ENCODE measurements at regions not wholly inside any gene's neighbourhood (a gene's known extent, or its start where the extent isn't known, plus 50 kb on each side); places are given as distances from the start of the nearest gene placed in this dataset.

GRCh38 chr18:37666991-37667390, 101.4 kb upstream of the CELF4 start:
- no peak overlapping the region for H2AFZ ChIP-seq (ENCODE audit: low read length)
- H3K9me3 ChIP-seq (ENCODE audit: low read length): no peaks in the 10 kb centered on the region; the same call in 1 of the 2 replicates
- H3K79me2 ChIP-seq (ENCODE audit: low read length): no peaks in the 10 kb centered on the region
- H3K4me1 ChIP-seq (ENCODE audit: low read length): no peaks in the 10 kb centered on the region
- no peak overlapping the region for H3K9ac ChIP-seq (ENCODE audit: low read length)
- no peak overlapping the region for H3K4me2 ChIP-seq (ENCODE audit: low read depth, low read length, poor library complexity, severe bottlenecking)
- no peaks in the 10 kb centered on the region for H3K9me2 ChIP-seq (replicated peaks; ENCODE audit: insufficient read depth, low read length)
- H3K27me3 ChIP-seq (ENCODE audit: low read length): no peaks in the 10 kb centered on the region
- no peak overlapping the region for H3K27ac ChIP-seq (ENCODE audit: low read length)
- H3K36me3 ChIP-seq (ENCODE audit: insufficient read depth, low read length): no peaks in the 10 kb centered on the region
- H4K20me1 ChIP-seq (ENCODE audit: insufficient read depth, low read depth, low read length): no peaks in the 10 kb centered on the region
- no peak overlapping the region for H3K4me3 ChIP-seq (ENCODE audit: low read length)
- DNase-seq: no peak

- Histone ChIP-seq H3K4me2 (ENCODE audit: low read depth, low read length, poor library complexity, severe bottlenecking) (no peak overlapping the region), H4K20me1 (ENCODE audit: insufficient read depth, low read depth, low read length) (no peaks in the 10 kb centered on the region), H3K4me1 (ENCODE audit: low read length) (no peaks in the 10 kb centered on the region), H3K4me3 (ENCODE audit: low read length) (no peak overlapping the region), H3K79me2 (ENCODE audit: low read length) (no peaks in the 10 kb centered on the region), H3K9ac (ENCODE audit: low read length) (no peak overlapping the region), H3K36me3 (ENCODE audit: insufficient read depth, low read length) (no peaks in the 10 kb centered on the region), H3K27me3 (ENCODE audit: low read length) (no peaks in the 10 kb centered on the region), H3K27ac (ENCODE audit: low read length) (no peak overlapping the region), H2AFZ (ENCODE audit: low read length) (no peak overlapping the region), H3K9me2 (replicated peaks; ENCODE audit: insufficient read depth, low read length) (no peaks in the 10 kb centered on the region), H3K9me3 (ENCODE audit: low read length) (no peaks in the 10 kb centered on the region; the same call in 1 of the 2 replicates)
- DNase-seq: no peak
Observed at GRCh38 chr18:37666451-37666850, 100.9 kb upstream of the CELF4 start.

GRCh38 chr18:37665346-37665745, 99.7 kb upstream of the CELF4 start:
- Histone ChIP-seq H3K9me3 (ENCODE audit: low read length) (no peaks in the 10 kb centered on the region; the same call in 1 of the 2 replicates), H3K9ac (ENCODE audit: low read length) (no peak overlapping the region), H3K79me2 (ENCODE audit: low read length) (no peaks in the 10 kb centered on the region), H3K4me1 (ENCODE audit: low read length) (no peaks in the 10 kb centered on the region), H3K36me3 (ENCODE audit: insufficient read depth, low read length) (no peaks in the 10 kb centered on the region), H3K4me3 (ENCODE audit: low read length) (no peak overlapping the region), H3K27me3 (ENCODE audit: low read length) (no peaks in the 10 kb centered on the region), H3K27ac (ENCODE audit: low read length) (no peak overlapping the region), H3K4me2 (ENCODE audit: low read depth, low read length, poor library complexity, severe bottlenecking) (no peak overlapping the region), H2AFZ (ENCODE audit: low read length) (no peak overlapping the region), H3K9me2 (replicated peaks; ENCODE audit: insufficient read depth, low read length) (no peaks in the 10 kb centered on the region), H4K20me1 (ENCODE audit: insufficient read depth, low read depth, low read length) (no peaks in the 10 kb centered on the region)
- DNase-seq: no peak

GRCh38 chr18:37663446-37663845, 97.8 kb upstream of the CELF4 start:
- no peaks in the 10 kb centered on the region for H3K36me3 ChIP-seq (ENCODE audit: insufficient read depth, low read length)
- no peaks in the 10 kb centered on the region for H4K20me1 ChIP-seq (ENCODE audit: insufficient read depth, low read depth, low read length)
- no peaks in the 10 kb centered on the region; the same call in 1 of the 2 replicates for H3K9me3 ChIP-seq (ENCODE audit: low read length)
- H3K27ac ChIP-seq (ENCODE audit: low read length): no peak overlapping the region
- no peak overlapping the region for H3K9ac ChIP-seq (ENCODE audit: low read length)
- no peaks in the 10 kb centered on the region for H3K9me2 ChIP-seq (replicated peaks; ENCODE audit: insufficient read depth, low read length)
- H2AFZ ChIP-seq (ENCODE audit: low read length): no peak overlapping the region
- no peak for DNase-seq
- no peaks in the 10 kb centered on the region for H3K4me1 ChIP-seq (ENCODE audit: low read length)
- H3K4me2 ChIP-seq (ENCODE audit: low read depth, low read length, poor library complexity, severe bottlenecking): no peak overlapping the region
- no peak overlapping the region for H3K4me3 ChIP-seq (ENCODE audit: low read length)
- no peaks in the 10 kb centered on the region for H3K79me2 ChIP-seq (ENCODE audit: low read length)
- H3K27me3 ChIP-seq (ENCODE audit: low read length): no peaks in the 10 kb centered on the region

GRCh38 chr18:37662546-37663339, 97.1 kb upstream of the CELF4 start:
- no peaks in the 10 kb centered on the region for H4K20me1 ChIP-seq (ENCODE audit: insufficient read depth, low read depth, low read length)
- H3K36me3 ChIP-seq (ENCODE audit: insufficient read depth, low read length): no peaks in the 10 kb centered on the region
- no peak overlapping the region for H3K4me2 ChIP-seq (ENCODE audit: low read depth, low read length, poor library complexity, severe bottlenecking)
- H3K4me1 ChIP-seq (ENCODE audit: low read length): no peaks in the 10 kb centered on the region
- no peaks in the 10 kb centered on the region for H3K79me2 ChIP-seq (ENCODE audit: low read length)
- H3K27ac ChIP-seq (ENCODE audit: low read length): no peak overlapping the region
- H3K4me3 ChIP-seq (ENCODE audit: low read length): no peak overlapping the region
- no peak overlapping the region for H3K9ac ChIP-seq (ENCODE audit: low read length)
- no peaks in the 10 kb centered on the region for H3K9me2 ChIP-seq (replicated peaks; ENCODE audit: insufficient read depth, low read length)
- H3K9me3 ChIP-seq (ENCODE audit: low read length): no peaks in the 10 kb centered on the region; the same call in 1 of the 2 replicates
- DNase-seq: no peak
- no peak overlapping the region for H2AFZ ChIP-seq (ENCODE audit: low read length)
- no peaks in the 10 kb centered on the region for H3K27me3 ChIP-seq (ENCODE audit: low read length)

GRCh38 chr18:37662099-37662498, 96.5 kb upstream of the CELF4 start:
- no peak overlapping the region for H3K4me3 ChIP-seq (ENCODE audit: low read length)
- H3K79me2 ChIP-seq (ENCODE audit: low read length): no peaks in the 10 kb centered on the region
- no peak for DNase-seq
- H3K4me1 ChIP-seq (ENCODE audit: low read length): no peaks in the 10 kb centered on the region
- H3K27me3 ChIP-seq (ENCODE audit: low read length): no peaks in the 10 kb centered on the region
- no peak overlapping the region for H3K9ac ChIP-seq (ENCODE audit: low read length)
- no peaks in the 10 kb centered on the region for H3K36me3 ChIP-seq (ENCODE audit: insufficient read depth, low read length)
- no peaks in the 10 kb centered on the region for H3K9me2 ChIP-seq (replicated peaks; ENCODE audit: insufficient read depth, low read length)
- no peaks in the 10 kb centered on the region; the same call in 1 of the 2 replicates for H3K9me3 ChIP-seq (ENCODE audit: low read length)
- H4K20me1 ChIP-seq (ENCODE audit: insufficient read depth, low read depth, low read length): no peaks in the 10 kb centered on the region
- H2AFZ ChIP-seq (ENCODE audit: low read length): no peak overlapping the region
- no peak overlapping the region for H3K27ac ChIP-seq (ENCODE audit: low read length)
- no peak overlapping the region for H3K4me2 ChIP-seq (ENCODE audit: low read depth, low read length, poor library complexity, severe bottlenecking)

- DNase-seq: no peak
- Histone ChIP-seq H3K27ac (ENCODE audit: low read length) (no peak overlapping the region), H3K4me2 (ENCODE audit: low read depth, low read length, poor library complexity, severe bottlenecking) (no peak overlapping the region)
Observed at GRCh38 chr18:37661478-37661877, 95.9 kb upstream of the CELF4 start.

GRCh38 chr18:37661061-37661460, 95.5 kb upstream of the CELF4 start:
- no peaks in the 10 kb centered on the region for H3K4me1 ChIP-seq (ENCODE audit: low read length)
- no peaks in the 10 kb centered on the region for H3K27me3 ChIP-seq (ENCODE audit: low read length)
- no peaks in the 10 kb centered on the region for H4K20me1 ChIP-seq (ENCODE audit: insufficient read depth, low read depth, low read length)
- no peak for DNase-seq
- H3K9me3 ChIP-seq (ENCODE audit: low read length): no peaks in the 10 kb centered on the region; the same call in 1 of the 2 replicates
- H3K79me2 ChIP-seq (ENCODE audit: low read length): no peaks in the 10 kb centered on the region
- no peaks in the 10 kb centered on the region for H3K9me2 ChIP-seq (replicated peaks; ENCODE audit: insufficient read depth, low read length)
- H2AFZ ChIP-seq (ENCODE audit: low read length): no peak overlapping the region
- no peak overlapping the region for H3K4me3 ChIP-seq (ENCODE audit: low read length)
- H3K4me2 ChIP-seq (ENCODE audit: low read depth, low read length, poor library complexity, severe bottlenecking): no peak overlapping the region
- H3K9ac ChIP-seq (ENCODE audit: low read length): no peak overlapping the region
- no peaks in the 10 kb centered on the region for H3K36me3 ChIP-seq (ENCODE audit: insufficient read depth, low read length)
- no peak overlapping the region for H3K27ac ChIP-seq (ENCODE audit: low read length)

More at GRCh38 chr18:37661478-37661877, 95.9 kb upstream of the CELF4 start:
- Histone ChIP-seq H3K9me2 (replicated peaks; ENCODE audit: insufficient read depth, low read length) (no peaks in the 10 kb centered on the region), H3K9me3 (ENCODE audit: low read length) (no peaks in the 10 kb centered on the region; the same call in 1 of the 2 replicates), H3K4me3 (ENCODE audit: low read length) (no peak overlapping the region), H3K4me1 (ENCODE audit: low read length) (no peaks in the 10 kb centered on the region), H3K27me3 (ENCODE audit: low read length) (no peaks in the 10 kb centered on the region), H2AFZ (ENCODE audit: low read length) (no peak overlapping the region), H3K79me2 (ENCODE audit: low read length) (no peaks in the 10 kb centered on the region), H3K9ac (ENCODE audit: low read length) (no peak overlapping the region), H4K20me1 (ENCODE audit: insufficient read depth, low read depth, low read length) (no peaks in the 10 kb centered on the region), H3K36me3 (ENCODE audit: insufficient read depth, low read length) (no peaks in the 10 kb centered on the region)

All from Karpas-422 (cell line).